HepG2 (cell line): ENCODE measurements at regions not wholly inside any gene's neighbourhood (a gene's known extent, or its start where the extent isn't known, plus 50 kb on each side); places are given as distances from the start of the nearest gene placed in this dataset.

Experiments used
- ATAC-seq: fragments of 200-7000 bp; cut with Tn5 transposase; 3 replicates; pipeline ENCODE4 v1.9.1; 2020; ENCODE audit warnings: mild to moderate bottlenecking, moderate library complexity
- BruUV-seq: library from RNA; stranded (reverse); fragments of 400-500 nt; replicated peaks from 2 replicates; lab custom pipeline; 2021; lab: Mats Ljungman, UMichigan
- CTCF ChIA-PET: fragments of 300-600 bp; formaldehyde crosslinking; extraction: SDS; loops from one replicate; lab custom pipeline; 2021; ENCODE audit warnings: low total read pairs, inconsistent platforms, low intra/inter-chr PET ratio; lab: Yijun Ruan, JAX
- POLR2A ChIA-PET: fragments of 350-600 bp; sonication (Branson Sonifier 250); formaldehyde crosslinking; loops from one replicate; lab custom pipeline; 2020; ENCODE audit warnings: antibody characterized with exemption, inconsistent platforms; lab: Yijun Ruan, JAX
- DNase-seq: peaks from one replicate; pipeline ENCODE4 v3.0.0-alpha.2; 2015; ENCODE audit warnings: low spot score
- FAIRE-seq: peaks from 3 replicates; lab custom pipeline; 2011; peaks lifted over from hg19 to GRCh38; lab: Jason Lieb, UNC
- H2AFZ ChIP-seq: one replicate; pipeline ENCODE4 v1.6.1; 2011; ENCODE audit warnings: low read length, inconsistent platforms
- H3K27ac ChIP-seq: fragments of 300-600 bp; 3 replicates; pipeline ENCODE4 v1.8.0; 2011; ENCODE audit warnings: mixed run types, mild to moderate bottlenecking, mixed read lengths, low read length, inconsistent platforms; ENCODE audit not compliant: insufficient read depth; ENCODE audit errors: extremely low read length
- H3K27me3 ChIP-seq, 2 experiments: fragments of 200-600 bp in 1 of 2; 2 replicates in 1 of 2; 3 replicates in 1 of 2; pipeline versions ENCODE4 v1.6.0 to v1.8.0; 2011; ENCODE audit warnings: low read length in 2 of 2, mild to moderate bottlenecking in 2 of 2, moderate library complexity in 2 of 2, inconsistent platforms in 1 of 2; ENCODE audit not compliant: insufficient read depth in 2 of 2, control insufficient read depth in 1 of 2
- H3K36me3 ChIP-seq, 2 experiments: fragments of 200-600 bp in 1 of 2; replicated peaks in 1 of 2; 2 replicates in 1 of 2; 3 replicates in 1 of 2; pipeline versions ENCODE4 v1.5.1 to v1.8.0; 2011; ENCODE audit warnings: low read length in 2 of 2, inconsistent platforms in 1 of 2; ENCODE audit not compliant: insufficient read depth in 2 of 2, control insufficient read depth in 1 of 2
- H3K4me1 ChIP-seq: 2 replicates; pipeline ENCODE4 v1.5.1; 2012; ENCODE audit warnings: low read length, inconsistent platforms; ENCODE audit not compliant: insufficient read depth
- H3K4me2 ChIP-seq: 2 replicates; pipeline ENCODE4 v1.6.0; 2011; ENCODE audit warnings: low read depth, low read length, inconsistent platforms
- H3K4me3 ChIP-seq, 3 experiments: fragments of 200-600 bp in 1 of 3; sonication (generic), shearing (Covaris generic) in 1 of 3; replicated peaks in 1 of 3; 2 replicates each; pipeline ENCODE4 v1.5.1; 2011 to 2016; ENCODE audit warnings: low read length in 3 of 3, inconsistent platforms in 2 of 3, low read depth in 2 of 3, mild to moderate bottlenecking in 2 of 3, control low read depth in 1 of 3, mixed read lengths in 1 of 3; ENCODE audit not compliant: insufficient read depth in 1 of 3
- H3K79me2 ChIP-seq: one replicate; pipeline ENCODE4 v1.6.1; 2011; ENCODE audit warnings: low read length, inconsistent platforms; ENCODE audit not compliant: insufficient read depth
- H3K9ac ChIP-seq: 2 replicates; pipeline ENCODE4 v1.6.0; 2011; ENCODE audit warnings: mild to moderate bottlenecking, low read depth, low read length, inconsistent platforms; ENCODE audit not compliant: insufficient read depth
- H3K9me3 ChIP-seq: 2 replicates; pipeline ENCODE4 v1.5.1; 2012; ENCODE audit warnings: mild to moderate bottlenecking, low read length
- H4K20me1 ChIP-seq: 2 replicates; pipeline ENCODE4 v1.6.0; 2011; ENCODE audit warnings: inconsistent platforms, mild to moderate bottlenecking, low read length, moderate library complexity; ENCODE audit not compliant: insufficient read depth
- CEBPG ChIP-seq: IDR thresholded peaks from 2 replicates; pipeline ENCODE4 v1.6.1; 2016
- GATAD2A ChIP-seq: IDR thresholded peaks from 2 replicates; pipeline ENCODE4 v1.6.1; 2016
- HNRNPK ChIP-seq: fragments of 200-400 bp; formaldehyde crosslinking; IDR thresholded peaks from 2 replicates; pipeline ENCODE4 v1.6.1; 2018; ENCODE audit warnings: low read length, low read depth, moderate library complexity, mild to moderate bottlenecking; ENCODE audit not compliant: poor library complexity, severe bottlenecking
- IKZF1 ChIP-seq: fragments of 450-650 bp; IDR thresholded peaks from 2 replicates; pipeline ENCODE4 v1.7.1; 2016
- KDM1A ChIP-seq: IDR thresholded peaks from 2 replicates; pipeline ENCODE4 v1.6.1; 2016; ENCODE audit warnings: missing compliant biosample characterization
- NR2F6 ChIP-seq, 2 experiments: IDR thresholded peaks; 2 replicates each; pipeline ENCODE4 v1.6.1; 2016; ENCODE audit warnings: antibody characterized with exemption in 1 of 2, mild to moderate bottlenecking in 1 of 2
- POLR2A ChIP-seq, 2 experiments: IDR thresholded peaks; 2 replicates each; pipeline ENCODE4 v1.6.1; 2011; ENCODE audit warnings: low read depth in 2 of 2, low read length in 2 of 2, mild to moderate bottlenecking in 1 of 2, moderate library complexity in 1 of 2; ENCODE audit not compliant: insufficient read depth in 1 of 2
- SKI ChIP-seq: fragments of 450-650 bp; IDR thresholded peaks from one replicate; pipeline ENCODE4 v1.6.1; 2018; ENCODE audit warnings: mild to moderate bottlenecking; ENCODE audit not compliant: partially characterized antibody
- ZBTB42 ChIP-seq: sonication (generic); formaldehyde crosslinking; IDR thresholded peaks from 2 replicates; pipeline ENCODE4 v1.5.0; 2020; ENCODE audit warnings: mild to moderate bottlenecking, missing genetic modification reagents
- ZMYM3 ChIP-seq: sonication (generic); formaldehyde crosslinking; IDR thresholded peaks from 2 replicates; pipeline ENCODE4 v1.5.1; 2020; ENCODE audit warnings: mild to moderate bottlenecking, missing genetic modification reagents
- ZNF263 ChIP-seq: sonication (generic); formaldehyde crosslinking; IDR thresholded peaks from 2 replicates; pipeline ENCODE4 v1.4.0; 2020; ENCODE audit warnings: missing genetic modification reagents
- ZNF557 ChIP-seq: sonication (generic); formaldehyde crosslinking; IDR thresholded peaks from 2 replicates; pipeline ENCODE4 v1.4.0; 2020; ENCODE audit warnings: missing genetic modification reagents
- ZNF75D ChIP-seq: sonication (generic); formaldehyde crosslinking; IDR thresholded peaks from 2 replicates; pipeline ENCODE4 v1.8.1; 2023; ENCODE audit warnings: missing genetic modification reagents, mild to moderate bottlenecking, borderline replicate concordance
- WGBS: methylation state at CpG from one replicate; pipeline ENCODE4 v1.1.6; 2017; ENCODE audit warnings: low lambda C conversion rate; 5-methylcytosine and 5-hydroxymethylcytosine counted together
- in situ Hi-C: cut with HindIII; loops from 2 replicates; pipeline ENCODE4 v1.10.0; 2017; ENCODE audit warnings: low pct_unique_long_range_greater_than_20kb; ENCODE audit not compliant: extremely low pct_ligation_motif_present
- intact Hi-C: fragments of 100-400 bp; cut with micrococcal nuclease; formaldehyde crosslinking; loops from one replicate; pipeline ENCODE4 v1.10.0; 2022; ENCODE audit not compliant: unreplicated experiment
- TF ChIP-seq, protein P1 (sequence below): sonication (generic); formaldehyde crosslinking; IDR thresholded peaks from 2 replicates; pipeline ENCODE4 v1.4.0; 2020; ENCODE audit warnings: mild to moderate bottlenecking, missing genetic modification reagents
- TF ChIP-seq, protein P2 (sequence below): sonication (generic); formaldehyde crosslinking; conservative IDR thresholded peaks from 2 replicates; pipeline ENCODE4 v1.4.0; 2020; ENCODE audit warnings: missing genetic modification reagents
- TF ChIP-seq, protein P3 (sequence below): sonication (generic); formaldehyde crosslinking; IDR thresholded peaks from 2 replicates; pipeline ENCODE4 v1.5.0; 2020; ENCODE audit warnings: mild to moderate bottlenecking, missing genetic modification reagents

DNA sequence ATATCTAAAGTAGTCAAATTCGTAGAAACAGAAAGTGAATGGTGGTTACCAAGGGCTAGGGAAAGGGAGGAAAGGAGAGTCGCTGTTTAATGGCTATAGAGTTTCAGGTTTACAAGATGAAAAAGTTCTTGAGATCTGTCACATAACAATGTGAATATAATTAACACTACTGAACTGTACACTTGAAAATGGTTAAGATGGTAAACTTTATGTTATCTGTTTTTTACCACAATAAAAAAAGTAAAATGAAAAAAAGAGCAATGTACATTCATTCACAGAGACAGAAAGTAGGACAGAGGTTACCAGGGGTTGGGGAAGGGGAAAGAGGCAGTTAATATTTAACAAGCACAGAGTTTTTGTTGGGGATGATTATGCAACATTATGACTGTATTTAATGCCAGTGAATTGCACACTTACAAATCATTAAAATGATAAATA is 53.3 kb upstream of the SEC16B start (continued):
- TF ChIP-seq HNRNPK (peak; percentile 26), POLR2A (IDR thresholded peaks at IDR 0.05; ENCODE audit: insufficient read depth in 1 of 2, low read depth in 2 of 2, low read length in 2 of 2) (no peak), IKZF1 (no peak), ZNF75D (CRISPR knock-in tag) (no peak)
- TF ChIP-seq, protein P1, sequence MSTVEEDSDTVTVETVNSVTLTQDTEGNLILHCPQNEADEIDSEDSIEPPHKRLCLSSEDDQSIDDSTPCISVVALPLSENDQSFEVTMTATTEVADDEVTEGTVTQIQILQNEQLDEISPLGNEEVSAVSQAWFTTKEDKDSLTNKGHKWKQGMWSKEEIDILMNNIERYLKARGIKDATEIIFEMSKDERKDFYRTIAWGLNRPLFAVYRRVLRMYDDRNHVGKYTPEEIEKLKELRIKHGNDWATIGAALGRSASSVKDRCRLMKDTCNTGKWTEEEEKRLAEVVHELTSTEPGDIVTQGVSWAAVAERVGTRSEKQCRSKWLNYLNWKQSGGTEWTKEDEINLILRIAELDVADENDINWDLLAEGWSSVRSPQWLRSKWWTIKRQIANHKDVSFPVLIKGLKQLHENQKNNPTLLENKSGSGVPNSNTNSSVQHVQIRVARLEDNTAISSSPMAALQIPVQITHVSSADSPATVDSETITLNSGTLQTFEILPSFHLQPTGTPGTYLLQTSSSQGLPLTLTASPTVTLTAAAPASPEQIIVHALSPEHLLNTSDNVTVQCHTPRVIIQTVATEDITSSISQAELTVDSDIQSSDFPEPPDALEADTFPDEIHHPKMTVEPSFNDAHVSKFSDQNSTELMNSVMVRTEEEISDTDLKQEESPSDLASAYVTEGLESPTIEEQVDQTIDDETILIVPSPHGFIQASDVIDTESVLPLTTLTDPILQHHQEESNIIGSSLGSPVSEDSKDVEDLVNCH (CRISPR knock-in tag) = no peak
- TF ChIP-seq, protein P2, sequence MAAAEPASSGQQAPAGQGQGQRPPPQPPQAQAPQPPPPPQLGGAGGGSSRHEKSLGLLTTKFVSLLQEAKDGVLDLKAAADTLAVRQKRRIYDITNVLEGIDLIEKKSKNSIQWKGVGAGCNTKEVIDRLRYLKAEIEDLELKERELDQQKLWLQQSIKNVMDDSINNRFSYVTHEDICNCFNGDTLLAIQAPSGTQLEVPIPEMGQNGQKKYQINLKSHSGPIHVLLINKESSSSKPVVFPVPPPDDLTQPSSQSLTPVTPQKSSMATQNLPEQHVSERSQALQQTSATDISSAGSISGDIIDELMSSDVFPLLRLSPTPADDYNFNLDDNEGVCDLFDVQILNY (CRISPR knock-in tag) = no peak
- TF ChIP-seq, all 625 proteins: peak for 38

- Histone ChIP-seq H3K27me3 (no peaks in the 10 kb centered on the region), H3K9me3 (no peaks in the 10 kb centered on the region), H3K4me1 (peaks cover 58% of the 10 kb centered on the region), H3K27ac (no peak overlapping the region), H3K9ac (no peak overlapping the region)
- 98% methylated on average over 3 of the region's 3 CpGs for WGBS
- no TSS peak for BruUV-seq
- DNase-seq = no peak
- ChIA-PET POLR2A (no interaction called here), CTCF (no interaction called here)
- in situ Hi-C loops = no loop called here
- ATAC-seq = no peak
- TF ChIP-seq ZNF557 = no peak
- TF ChIP-seq NR2F6 (IDR thresholded peaks at IDR 0.05) = 0 out of 2 replicates have a peak, but pooled peaks have one; percentile 23
- TF ChIP-seq NR2F6 (CRISPR knock-in tag; IDR thresholded peaks at IDR 0.05) = 0 out of 2 replicates have a peak, but pooled peaks have one; percentile 15
- TF ChIP-seq ZMYM3 = peak; percentile 69
- TF ChIP-seq ZBTB42 (CRISPR knock-in tag) = no peak
- TF ChIP-seq CEBPG = 0 out of 2 replicates have a peak, but pooled peaks have one; percentile 6
- no peak for TF ChIP-seq SKI
- peak; percentile 12; the same call in 1 of the 2 replicates for TF ChIP-seq GATAD2A (CRISPR knock-in tag)
- peak; percentile 60; the same call in 1 of the 2 replicates for TF ChIP-seq ZNF263
- TF ChIP-seq KDM1A (CRISPR knock-in tag) = peak; percentile 20; the same call in 1 of the 2 replicates
- TF ChIP-seq, protein P3, sequence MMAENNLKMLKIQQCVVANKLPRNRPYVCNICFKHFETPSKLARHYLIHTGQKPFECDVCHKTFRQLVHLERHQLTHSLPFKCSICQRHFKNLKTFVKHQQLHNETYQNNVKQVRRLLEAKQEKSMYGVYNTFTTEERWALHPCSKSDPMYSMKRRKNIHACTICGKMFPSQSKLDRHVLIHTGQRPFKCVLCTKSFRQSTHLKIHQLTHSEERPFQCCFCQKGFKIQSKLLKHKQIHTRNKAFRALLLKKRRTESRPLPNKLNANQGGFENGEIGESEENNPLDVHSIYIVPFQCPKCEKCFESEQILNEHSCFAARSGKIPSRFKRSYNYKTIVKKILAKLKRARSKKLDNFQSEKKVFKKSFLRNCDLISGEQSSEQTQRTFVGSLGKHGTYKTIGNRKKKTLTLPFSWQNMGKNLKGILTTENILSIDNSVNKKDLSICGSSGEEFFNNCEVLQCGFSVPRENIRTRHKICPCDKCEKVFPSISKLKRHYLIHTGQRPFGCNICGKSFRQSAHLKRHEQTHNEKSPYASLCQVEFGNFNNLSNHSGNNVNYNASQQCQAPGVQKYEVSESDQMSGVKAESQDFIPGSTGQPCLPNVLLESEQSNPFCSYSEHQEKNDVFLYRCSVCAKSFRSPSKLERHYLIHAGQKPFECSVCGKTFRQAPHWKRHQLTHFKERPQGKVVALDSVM (CRISPR knock-in tag) = peak; percentile 97
- TF ChIP-seq, all 625 proteins: peak for 7
- FAIRE-seq = no peak
- intact Hi-C loops = loop anchor here (5.0 kb wide), 1 partner anchor 57 kb away; no protein-coding TSS in a partner anchor
- no peak overlapping the region for H3K4me3 ChIP-seq
- H4K20me1 ChIP-seq = no peaks in the 10 kb centered on the region
- H3K79me2 ChIP-seq = no peaks in the 10 kb centered on the region
- no peak overlapping the region for H2AFZ ChIP-seq
- no peaks in the 10 kb centered on the region for H3K36me3 ChIP-seq
- no peak overlapping the region for H3K4me2 ChIP-seq
Observed at GRCh38 chr1:178024504-178024903, 54.6 kb upstream of the SEC16B start.
